Stomach (tissue), 8 donors: ENCODE measurements at regions not wholly inside any gene's neighbourhood (a gene's known extent, or its start where the extent isn't known, plus 50 kb on each side); places are given as distances from the start of the nearest gene placed in this dataset.
"Not testable (repeated sequence)": the region's sequence is repeated elsewhere in the genome, so short reads cannot be mapped to it uniquely, and the experiment has no call there.

ENCODE experiments used
- DNase-seq, 2 donors: peaks; one replicate each; pipeline versions ENCODE4 v3.0.0 to v3.0.0-alpha.2; 2013 to 2019
- H3K27ac ChIP-seq, 5 donors: fragments of 200-600 bp in 4 of 5; sonication (generic) in 4 of 5; one replicate each; pipeline ENCODE4 v1.5.1; 2013 to 2019; ENCODE audit warnings: mild to moderate bottlenecking in 1 of 5, moderate library complexity in 1 of 5
- H3K27me3 ChIP-seq, 3 donors: fragments of 200-600 bp; sonication (generic); one replicate each; pipeline ENCODE4 v1.5.1; 2017 to 2019; ENCODE audit warnings: mixed run types in 1 of 3
- H3K36me3 ChIP-seq, 4 donors: fragments of 200-600 bp; sonication (generic); 1 replicate in 3 of 4; 2 replicates in 1 of 4; pipeline ENCODE4 v1.5.1; 2016 to 2019
- H3K4me1 ChIP-seq, 4 donors: fragments of 200-600 bp; sonication (generic); one replicate each; pipeline ENCODE4 v1.5.1; 2016 to 2019
- H3K4me3 ChIP-seq, 4 donors: fragments of 200-600 bp; sonication (generic) in 3 of 4; one replicate each; pipeline ENCODE4 v1.5.1; 2016 to 2019; ENCODE audit warnings: mild to moderate bottlenecking in 1 of 4
- H3K9me3 ChIP-seq, 4 donors: fragments of 200-600 bp; sonication (generic); one replicate each; pipeline ENCODE4 v1.5.1; 2016 to 2019
- CTCF ChIP-seq, 7 experiments: fragments of 450-650 bp in 4 of 7; fragments of 200-600 bp in 3 of 7; sonication (generic) in 3 of 7; IDR thresholded peaks; one replicate each; pipeline ENCODE4 v1.5.1; 2016 to 2019; ENCODE audit warnings: antibody characterized with exemption in 7 of 7, control low read depth in 2 of 7, mild to moderate bottlenecking in 1 of 7
- EP300 ChIP-seq: sonication (generic); formaldehyde crosslinking; IDR thresholded peaks from one replicate; pipeline ENCODE4 v1.6.1; 2017; ENCODE audit warnings: antibody characterized with exemption
- POLR2A ChIP-seq, 4 donors: fragments of 450-650 bp; IDR thresholded peaks; one replicate each; pipeline ENCODE4 v1.6.1; 2016; ENCODE audit warnings: antibody characterized with exemption in 4 of 4, control low read depth in 2 of 4, mild to moderate bottlenecking in 1 of 4, moderate library complexity in 1 of 4
- POLR2AphosphoS5 ChIP-seq, 3 donors: sonication (generic); formaldehyde crosslinking; IDR thresholded peaks; one replicate each; pipeline ENCODE4 v1.6.1; 2016; ENCODE audit warnings: antibody characterized with exemption in 3 of 3
- WGBS, 5 donors: extraction: QIAGEN DNeasy Blood & Tissue Kit in 3 of 5; methylation state at CpG; one replicate each; pipeline versions ENCODE4 v1.1.5 to v1.1.7; 2013 to 2018; 5-methylcytosine and 5-hydroxymethylcytosine counted together
- intact Hi-C: fragments of 100-400 bp; cut with DNase I; formaldehyde crosslinking; loops from one replicate; pipeline ENCODE4 v1.15.1; 2023; ENCODE audit warnings: low total_unique reads
- donor health status: healthy with polysubstance abuse.
- donor health status: Bipolar disorder and iron deficiency.
- donor health status: healthy.

- Histone ChIP-seq H3K4me1 (no peaks in the 10 kb centered on the region), H3K36me3 (no peaks in the 10 kb centered on the region), H3K9me3 (peaks cover 0 to 16% (median 5%) of the 10 kb centered on the region in 4 donors), H3K27me3 (no peaks in the 10 kb centered on the region), H3K27ac (no peak overlapping the region), H3K4me3 (no peak overlapping the region)
- 83 to 87% (median 85%) methylated on average over 4 of the region's 4 CpGs for WGBS, 5 donors
- TF ChIP-seq POLR2A (IDR thresholded peaks at IDR 0.05) (no peak), EP300 (no peak), CTCF (IDR thresholded peaks at IDR 0.05) (no peak), POLR2AphosphoS5 (IDR thresholded peaks at IDR 0.05) (no peak)
- intact Hi-C loops = no loop called here
- no peak for DNase-seq
These were observed 273.2 kb upstream of the TECRL start for GRCh38 chr4:64682481-64682880.

- H3K36me3 ChIP-seq, intact Hi-C loops, H3K4me3 ChIP-seq, DNase-seq, H3K27me3 ChIP-seq, H3K27ac ChIP-seq, H3K4me1 ChIP-seq: not testable (repeated sequence)
- 58 to 78% (median 73%) methylated on average over 2 of the region's 2 CpGs for WGBS, 5 donors
- H3K9me3 ChIP-seq = peaks cover 0 to 49% (median 9%) of the 10 kb centered on the region in 4 donors
These were observed 263.9 kb upstream of the TECRL start for GRCh38 chr4:64673121-64673520.

GRCh38 chr4:64670647-64671046, 261.4 kb upstream of the TECRL start:
- Histone ChIP-seq H3K36me3 (no peaks in the 10 kb centered on the region), H3K27me3 (no peaks in the 10 kb centered on the region), H3K4me1 (no peaks in the 10 kb centered on the region), H3K27ac (no peak overlapping the region), H3K4me3 (no peak overlapping the region), H3K9me3 (peaks cover 0 to 28% (median 6%) of the 10 kb centered on the region in 4 donors)
- intact Hi-C loops = no loop called here
- DNase-seq = no peak
- 84 to 90% (median 87%) methylated on average over 6 of the region's 6 CpGs for WGBS, 5 donors
- TF ChIP-seq POLR2AphosphoS5 (IDR thresholded peaks at IDR 0.05) (no peak), CTCF (IDR thresholded peaks at IDR 0.05) (no peak), POLR2A (IDR thresholded peaks at IDR 0.05) (no peak), EP300 (no peak)

DNA sequence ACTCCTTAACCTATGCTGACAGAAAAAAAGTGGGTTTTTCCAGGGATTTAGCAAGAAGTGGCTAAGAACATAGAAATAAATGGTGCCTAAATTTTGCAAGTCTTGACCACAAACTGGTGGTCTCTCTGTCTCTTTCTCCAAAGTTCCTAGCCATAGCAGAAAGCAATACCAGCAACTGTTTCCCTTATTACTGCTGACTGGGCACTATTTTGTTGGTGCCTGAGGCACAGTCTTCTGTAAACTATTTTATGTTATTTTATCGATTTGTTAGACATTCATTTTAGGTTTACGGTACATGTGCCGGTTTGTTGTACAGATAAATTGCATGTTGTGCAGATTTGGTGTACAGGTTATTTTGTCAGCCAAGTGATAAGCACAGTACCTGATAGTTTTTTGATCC, 234.6 kb upstream of the TECRL start:
- Histone ChIP-seq H3K36me3 (no peaks in the 10 kb centered on the region), H3K9me3 (peaks cover 0 to 3% (median 0%) of the 10 kb centered on the region in 4 donors), H3K4me3 (no peak overlapping the region), H3K27ac (no peak overlapping the region), H3K27me3 (no peaks in the 10 kb centered on the region), H3K4me1 (no peaks in the 10 kb centered on the region)
- TF ChIP-seq EP300 = no peak
- TF ChIP-seq CTCF (IDR thresholded peaks at IDR 0.05) = no peak
- no peak for TF ChIP-seq POLR2AphosphoS5 (IDR thresholded peaks at IDR 0.05)
- no peak for TF ChIP-seq POLR2A (IDR thresholded peaks at IDR 0.05)
- no peak for DNase-seq
- intact Hi-C loops = no loop called here
- WGBS, 5 donors = 93 to 97% (median 95%) methylated on average over 3 of the region's 3 CpGs

DNA sequence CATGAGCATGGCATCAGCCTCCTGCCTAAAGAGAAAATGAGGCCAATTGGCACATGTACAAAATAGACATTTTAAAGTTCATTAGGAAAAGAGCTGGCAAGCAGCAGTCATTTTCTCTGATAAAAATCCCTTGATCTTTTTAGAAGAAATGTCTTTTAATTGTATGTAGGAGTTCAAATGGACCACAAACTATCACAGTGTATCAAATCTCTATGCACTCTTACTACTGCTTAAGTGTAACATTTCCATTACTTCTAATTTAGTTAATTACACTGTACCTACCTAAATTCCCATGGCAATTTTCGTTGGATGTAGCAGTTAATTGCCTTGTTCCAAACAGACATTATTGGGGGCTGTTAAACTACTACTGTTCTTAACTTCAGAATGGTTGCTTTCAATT, 233.7 kb upstream of the TECRL start:
- no peak for DNase-seq
- H3K27ac ChIP-seq = no peak overlapping the region
- no peaks in the 10 kb centered on the region for H3K27me3 ChIP-seq
- 7 to 41% (median 18%) methylated on average over 1 of the region's 1 CpG for WGBS, 5 donors
- H3K9me3 ChIP-seq = peaks cover 0 to 3% (median 0%) of the 10 kb centered on the region in 4 donors
- H3K4me3 ChIP-seq = no peak overlapping the region
- H3K36me3 ChIP-seq = no peaks in the 10 kb centered on the region
- no peaks in the 10 kb centered on the region for H3K4me1 ChIP-seq
- no peak for TF ChIP-seq CTCF (IDR thresholded peaks at IDR 0.05)
- no peak for TF ChIP-seq EP300
- intact Hi-C loops = no loop called here

- H3K36me3 ChIP-seq, intact Hi-C loops, H3K4me1 ChIP-seq, H3K27ac ChIP-seq, H3K4me3 ChIP-seq, DNase-seq, H3K27me3 ChIP-seq, H3K9me3 ChIP-seq: not testable (repeated sequence)
- WGBS, 5 donors = 86 to 97% (median 92%) methylated on average over 9 to 21 of the region's 21 CpGs
These were observed 231.2 kb upstream of the TECRL start for GRCh38 chr4:64640402-64640801.
